ENCODE measurements at regions not wholly inside any gene's neighbourhood (a gene's known extent, or its start where the extent isn't known, plus 50 kb on each side); places are given as distances from the start of the nearest gene placed in this dataset.

GRCh38 chr10:113402602-113403001 lies 150.3 kb upstream of the HABP2 start:
- Histone ChIP-seq H3K9me3 (ENCODE audit: control extremely low read depth in 1 of 5, control insufficient read depth in 4 of 5, insufficient read depth in 2 of 5, low read depth in 1 of 5, low read length in 4 of 5) (peaks cover 0 to 5% (median 0%) of the 10 kb centered on the region in 5 experiments), H3K36me3 (ENCODE audit: control insufficient read depth in 4 of 4, insufficient read depth in 4 of 4, low read length in 3 of 4) (no peaks in the 10 kb centered on the region), H3K27me3 (replicated peaks in 2 of 5; ENCODE audit: control insufficient read depth in 4 of 5, insufficient read depth in 5 of 5, low read length in 4 of 5) (peaks cover 0 to 1% (median 0%) of the 10 kb centered on the region in 5 experiments), H3K4me3 (ENCODE audit: control insufficient read depth in 1 of 7, extremely low read depth in 1 of 7, insufficient read depth in 4 of 7, low read depth in 2 of 7, low read length in 6 of 7) (no peak overlapping the region), H3K27ac (ENCODE audit: insufficient read depth in 1 of 2, low read depth in 1 of 2, low read length in 2 of 2, poor library complexity in 1 of 2, severe bottlenecking in 2 of 2) (no peak overlapping the region), H3K4me1 (ENCODE audit: control extremely low read depth in 1 of 4, control insufficient read depth in 4 of 4, insufficient read depth in 4 of 4, low read length in 3 of 4) (peaks cover 0 to under 1% (median 0%) of the 10 kb centered on the region in 4 experiments)
- 60% methylated on average over 2 of the region's 3 CpGs for WGBS (ENCODE audit: insufficient coverage)
- no peak for DNase-seq
- ChIA-PET CTCF (interaction anchor here (1.2 kb wide), 1 partner anchor 17 kb away, joined by 4 read pairs; no protein-coding TSS in a partner anchor), POLR2A (no interaction called here)

GRCh38 chr10:113407218-113407617 lies 145.6 kb upstream of the HABP2 start:
- 98% methylated on average over 4 of the region's 7 CpGs for WGBS (ENCODE audit: insufficient coverage)
- Histone ChIP-seq H3K4me3 (ENCODE audit: control insufficient read depth in 1 of 7, extremely low read depth in 1 of 7, insufficient read depth in 4 of 7, low read depth in 2 of 7, low read length in 6 of 7) (no peak overlapping the region), H3K9me3 (ENCODE audit: control extremely low read depth in 1 of 5, control insufficient read depth in 4 of 5, insufficient read depth in 2 of 5, low read depth in 1 of 5, low read length in 4 of 5) (no peaks in the 10 kb centered on the region), H3K36me3 (ENCODE audit: control insufficient read depth in 4 of 4, insufficient read depth in 4 of 4, low read length in 3 of 4) (no peaks in the 10 kb centered on the region), H3K27ac (ENCODE audit: insufficient read depth in 1 of 2, low read depth in 1 of 2, low read length in 2 of 2, poor library complexity in 1 of 2, severe bottlenecking in 2 of 2) (no peak overlapping the region), H3K4me1 (ENCODE audit: control extremely low read depth in 1 of 4, control insufficient read depth in 4 of 4, insufficient read depth in 4 of 4, low read length in 3 of 4) (no peaks in the 10 kb centered on the region), H3K27me3 (replicated peaks in 2 of 5; ENCODE audit: control insufficient read depth in 4 of 5, insufficient read depth in 5 of 5, low read length in 4 of 5) (peaks cover 0 to 1% (median 0%) of the 10 kb centered on the region in 5 experiments)
- CTCF ChIA-PET = no interaction called here
- POLR2A ChIA-PET = no interaction called here
- DNase-seq = no peak

GRCh38 chr10:113409175-113409574 lies 143.7 kb upstream of the HABP2 start:
- Histone ChIP-seq H3K4me1 (ENCODE audit: control extremely low read depth in 1 of 4, control insufficient read depth in 4 of 4, insufficient read depth in 4 of 4, low read length in 3 of 4) (no peaks in the 10 kb centered on the region), H3K27me3 (replicated peaks in 2 of 5; ENCODE audit: control insufficient read depth in 4 of 5, insufficient read depth in 5 of 5, low read length in 4 of 5) (peaks cover 0 to 1% (median 0%) of the 10 kb centered on the region in 5 experiments), H3K9me3 (ENCODE audit: control extremely low read depth in 1 of 5, control insufficient read depth in 4 of 5, insufficient read depth in 2 of 5, low read depth in 1 of 5, low read length in 4 of 5) (no peaks in the 10 kb centered on the region), H3K27ac (ENCODE audit: insufficient read depth in 1 of 2, low read depth in 1 of 2, low read length in 2 of 2, poor library complexity in 1 of 2, severe bottlenecking in 2 of 2) (no peak overlapping the region), H3K4me3 (ENCODE audit: control insufficient read depth in 1 of 7, extremely low read depth in 1 of 7, insufficient read depth in 4 of 7, low read depth in 2 of 7, low read length in 6 of 7) (no peak overlapping the region), H3K36me3 (ENCODE audit: control insufficient read depth in 4 of 4, insufficient read depth in 4 of 4, low read length in 3 of 4) (no peaks in the 10 kb centered on the region)
- 94% methylated on average over 7 of the region's 10 CpGs for WGBS (ENCODE audit: insufficient coverage)
- POLR2A ChIA-PET = no interaction called here
- CTCF ChIA-PET = no interaction called here
- DNase-seq = no peak

GRCh38 chr10:113410618-113411017 lies 142.2 kb upstream of the HABP2 start:
- 88% methylated on average over 2 of the region's 2 CpGs for WGBS (ENCODE audit: insufficient coverage)
- no peak for DNase-seq
- Histone ChIP-seq H3K27ac (ENCODE audit: insufficient read depth in 1 of 2, low read depth in 1 of 2, low read length in 2 of 2, poor library complexity in 1 of 2, severe bottlenecking in 2 of 2) (no peak overlapping the region), H3K4me1 (ENCODE audit: control extremely low read depth in 1 of 4, control insufficient read depth in 4 of 4, insufficient read depth in 4 of 4, low read length in 3 of 4) (no peaks in the 10 kb centered on the region), H3K4me3 (ENCODE audit: control insufficient read depth in 1 of 7, extremely low read depth in 1 of 7, insufficient read depth in 4 of 7, low read depth in 2 of 7, low read length in 6 of 7) (no peak overlapping the region), H3K36me3 (ENCODE audit: control insufficient read depth in 4 of 4, insufficient read depth in 4 of 4, low read length in 3 of 4) (no peaks in the 10 kb centered on the region), H3K27me3 (replicated peaks in 2 of 5; ENCODE audit: control insufficient read depth in 4 of 5, insufficient read depth in 5 of 5, low read length in 4 of 5) (peaks cover 0 to 1% (median 0%) of the 10 kb centered on the region in 5 experiments), H3K9me3 (ENCODE audit: control extremely low read depth in 1 of 5, control insufficient read depth in 4 of 5, insufficient read depth in 2 of 5, low read depth in 1 of 5, low read length in 4 of 5) (no peaks in the 10 kb centered on the region)
- CTCF ChIA-PET = interaction anchor here (0.7 kb wide), 1 partner anchor 152 kb away, joined by 3 read pairs; no protein-coding TSS in a partner anchor
- POLR2A ChIA-PET = no interaction called here

- Histone ChIP-seq H3K36me3 (ENCODE audit: control insufficient read depth in 4 of 4, insufficient read depth in 4 of 4, low read length in 3 of 4) (no peaks in the 10 kb centered on the region), H3K4me1 (ENCODE audit: control extremely low read depth in 1 of 4, control insufficient read depth in 4 of 4, insufficient read depth in 4 of 4, low read length in 3 of 4) (no peaks in the 10 kb centered on the region), H3K9me3 (ENCODE audit: control extremely low read depth in 1 of 5, control insufficient read depth in 4 of 5, insufficient read depth in 2 of 5, low read depth in 1 of 5, low read length in 4 of 5) (no peaks in the 10 kb centered on the region), H3K4me3 (ENCODE audit: control insufficient read depth in 1 of 7, extremely low read depth in 1 of 7, insufficient read depth in 4 of 7, low read depth in 2 of 7, low read length in 6 of 7) (no peak overlapping the region), H3K27ac (ENCODE audit: insufficient read depth in 1 of 2, low read depth in 1 of 2, low read length in 2 of 2, poor library complexity in 1 of 2, severe bottlenecking in 2 of 2) (no peak overlapping the region), H3K27me3 (replicated peaks in 2 of 5; ENCODE audit: control insufficient read depth in 4 of 5, insufficient read depth in 5 of 5, low read length in 4 of 5) (no peaks in the 10 kb centered on the region)
- POLR2A ChIA-PET = no interaction called here
- CTCF ChIA-PET = no interaction called here
- 32% methylated on average over 3 of the region's 5 CpGs for WGBS (ENCODE audit: insufficient coverage)
- DNase-seq = peak in 1 of 3 donors; percentile 11
Measured at GRCh38 chr10:113411456-113411855, 141.4 kb upstream of the HABP2 start.

GRCh38 chr10:113412161-113412560 lies 140.7 kb upstream of the HABP2 start:
- Histone ChIP-seq H3K4me3 (ENCODE audit: control insufficient read depth in 1 of 7, extremely low read depth in 1 of 7, insufficient read depth in 4 of 7, low read depth in 2 of 7, low read length in 6 of 7) (no peak overlapping the region), H3K9me3 (ENCODE audit: control extremely low read depth in 1 of 5, control insufficient read depth in 4 of 5, insufficient read depth in 2 of 5, low read depth in 1 of 5, low read length in 4 of 5) (no peaks in the 10 kb centered on the region), H3K27me3 (replicated peaks in 2 of 5; ENCODE audit: control insufficient read depth in 4 of 5, insufficient read depth in 5 of 5, low read length in 4 of 5) (no peaks in the 10 kb centered on the region), H3K36me3 (ENCODE audit: control insufficient read depth in 4 of 4, insufficient read depth in 4 of 4, low read length in 3 of 4) (no peaks in the 10 kb centered on the region), H3K4me1 (ENCODE audit: control extremely low read depth in 1 of 4, control insufficient read depth in 4 of 4, insufficient read depth in 4 of 4, low read length in 3 of 4) (no peaks in the 10 kb centered on the region), H3K27ac (ENCODE audit: insufficient read depth in 1 of 2, low read depth in 1 of 2, low read length in 2 of 2, poor library complexity in 1 of 2, severe bottlenecking in 2 of 2) (no peak overlapping the region)
- 100% methylated on average over 2 of the region's 3 CpGs for WGBS (ENCODE audit: insufficient coverage)
- CTCF ChIA-PET = no interaction called here
- POLR2A ChIA-PET = no interaction called here
- no peak for DNase-seq

- CTCF ChIA-PET = no interaction called here
Measured at GRCh38 chr10:113414543-113414942, 138.3 kb upstream of the HABP2 start.

More at GRCh38 chr10:113414543-113414942, 138.3 kb upstream of the HABP2 start:
- H3K4me3 ChIP-seq (ENCODE audit: control insufficient read depth in 1 of 7, extremely low read depth in 1 of 7, insufficient read depth in 4 of 7, low read depth in 2 of 7, low read length in 6 of 7) = no peak overlapping the region
- H3K27ac ChIP-seq (ENCODE audit: insufficient read depth in 1 of 2, low read depth in 1 of 2, low read length in 2 of 2, poor library complexity in 1 of 2, severe bottlenecking in 2 of 2) = no peak overlapping the region
- POLR2A ChIA-PET = interaction anchor here (0.6 kb wide), 1 partner anchor 505 kb away, joined by 3 read pairs; no protein-coding TSS in a partner anchor
- peaks cover 0 to 2% (median 0%) of the 10 kb centered on the region in 5 experiments for H3K9me3 ChIP-seq (ENCODE audit: control extremely low read depth in 1 of 5, control insufficient read depth in 4 of 5, insufficient read depth in 2 of 5, low read depth in 1 of 5, low read length in 4 of 5)
- no peaks in the 10 kb centered on the region for H3K27me3 ChIP-seq (replicated peaks in 2 of 5; ENCODE audit: control insufficient read depth in 4 of 5, insufficient read depth in 5 of 5, low read length in 4 of 5)
- no peaks in the 10 kb centered on the region for H3K4me1 ChIP-seq (ENCODE audit: control extremely low read depth in 1 of 4, control insufficient read depth in 4 of 4, insufficient read depth in 4 of 4, low read length in 3 of 4)
- no peaks in the 10 kb centered on the region for H3K36me3 ChIP-seq (ENCODE audit: control insufficient read depth in 4 of 4, insufficient read depth in 4 of 4, low read length in 3 of 4)
- DNase-seq = no peak
